ENCODE measurements at regions not wholly inside any gene's neighbourhood (a gene's known extent, or its start where the extent isn't known, plus 50 kb on each side); places are given as distances from the start of the nearest gene placed in this dataset.

GRCh38 chr6:51479296-51479695 is 608.1 kb downstream of the PKHD1 start:
- no peak overlapping the region for H3K4me2 ChIP-seq (ENCODE audit: control insufficient read depth, insufficient read depth)
- intact Hi-C loops (cut with micrococcal nuclease; ENCODE audit: unreplicated experiment) (no loop called here), in situ Hi-C loops (cut with MboI) (no loop called here)
- FAIRE-seq, result no peak
- WGBS (ENCODE audit: insufficient coverage, insufficient replicate concordance, low lambda C conversion rate, missing lambda C conversion rate), result 65% methylated on average over 1 of the region's 1 CpG
- H3K79me2 ChIP-seq (ENCODE audit: control insufficient read depth, insufficient read depth, low read length), result no peaks in the 10 kb centered on the region
- ChIA-PET POLR2A (no interaction called here), SMC1A (ENCODE audit: uncharacterized antibody, unreplicated experiment) (no interaction called here), RAD21 (ENCODE audit: unreplicated experiment) (no interaction called here), CTCF (interaction anchor here (0.7 to 1.5 kb wide), 2 partner anchors 17 to 514 kb away, joined by 3 read pairs; no protein-coding TSS in a partner anchor)
- no peak for DNase-seq (ENCODE audit: low read depth, low spot score)
- H3K4me1 ChIP-seq (ENCODE audit: control insufficient read depth, insufficient read depth, low read length), result no peaks in the 10 kb centered on the region
- no TSS peak for BruUV-seq (replicated peaks)
- H3K4me3 ChIP-seq, result no peak overlapping the region
- no peaks in the 10 kb centered on the region for H3K27me3 ChIP-seq (replicated peaks in 1 of 2; ENCODE audit: control insufficient read depth in 2 of 2, insufficient read depth in 2 of 2, low read length in 1 of 2)
- H3K9ac ChIP-seq (ENCODE audit: control insufficient read depth, insufficient read depth, low read length), result no peak overlapping the region
- H4K20me1 ChIP-seq (ENCODE audit: control insufficient read depth, insufficient read depth), result no peaks in the 10 kb centered on the region
- H3K36me3 ChIP-seq (ENCODE audit: control insufficient read depth in 2 of 2, insufficient read depth in 2 of 2, low read length in 1 of 2), result no peaks in the 10 kb centered on the region
- H3K27ac ChIP-seq (ENCODE audit: control insufficient read depth, insufficient read depth), result no peak overlapping the region
- TF ChIP-seq JUND (IDR thresholded peaks at IDR 0.05; ENCODE audit: low read depth, low read length) (no peak), ATF3 (IDR thresholded peaks at IDR 0.05; ENCODE audit: borderline replicate concordance, extremely low read depth, low read depth, low read length) (no peak), NKRF (conservative IDR thresholded peaks at IDR 0.05) (no peak), EP300 (IDR thresholded peaks at IDR 0.05; ENCODE audit: borderline replicate concordance in 1 of 2, control insufficient read depth in 1 of 2, low read depth in 2 of 2, low read length in 2 of 2) (no peak), IRF4 (IDR thresholded peaks at IDR 0.05; ENCODE audit: low read depth, low read length) (no peak), ZNF592 (IDR thresholded peaks at IDR 0.05) (no peak), TCF12 (IDR thresholded peaks at IDR 0.05; ENCODE audit: low read depth, low read length) (no peak), JUNB (IDR thresholded peaks at IDR 0.05) (no peak)
- no peaks in the 10 kb centered on the region for H3K9me3 ChIP-seq (replicated peaks; ENCODE audit: control insufficient read depth, insufficient read depth, low read length)
- no peak for ATAC-seq
- H2AFZ ChIP-seq (ENCODE audit: control insufficient read depth, low read depth, low read length), result no peak overlapping the region

All from GM12878 (cell line).